KOPT-K1 (cell line): ENCODE measurements at regions not wholly inside any gene's neighbourhood (a gene's known extent, or its start where the extent isn't known, plus 50 kb on each side); places are given as distances from the start of the nearest gene placed in this dataset.

Experiments
- H3K27ac ChIP-seq: fragments of 200-600 bp; sonication (generic); 2 replicates; pipeline ENCODE4 v1.5.1; 2016; ENCODE audit warnings: antibody characterized with exemption, mild to moderate bottlenecking, low read depth, low read length; ENCODE audit not compliant: poor library complexity, severe bottlenecking
- H3K36me3 ChIP-seq: fragments of 200-600 bp; sonication (generic); 2 replicates; pipeline ENCODE4 v1.5.1; 2017; ENCODE audit warnings: antibody characterized with exemption, mild to moderate bottlenecking, low read length, moderate library complexity; ENCODE audit not compliant: insufficient read depth
- H3K9me3 ChIP-seq: fragments of 200-600 bp; sonication (generic); 2 replicates; pipeline ENCODE4 v1.5.1; 2017; ENCODE audit warnings: antibody characterized with exemption, low read length, mild to moderate bottlenecking; ENCODE audit not compliant: insufficient read depth, poor library complexity, severe bottlenecking

DNA sequence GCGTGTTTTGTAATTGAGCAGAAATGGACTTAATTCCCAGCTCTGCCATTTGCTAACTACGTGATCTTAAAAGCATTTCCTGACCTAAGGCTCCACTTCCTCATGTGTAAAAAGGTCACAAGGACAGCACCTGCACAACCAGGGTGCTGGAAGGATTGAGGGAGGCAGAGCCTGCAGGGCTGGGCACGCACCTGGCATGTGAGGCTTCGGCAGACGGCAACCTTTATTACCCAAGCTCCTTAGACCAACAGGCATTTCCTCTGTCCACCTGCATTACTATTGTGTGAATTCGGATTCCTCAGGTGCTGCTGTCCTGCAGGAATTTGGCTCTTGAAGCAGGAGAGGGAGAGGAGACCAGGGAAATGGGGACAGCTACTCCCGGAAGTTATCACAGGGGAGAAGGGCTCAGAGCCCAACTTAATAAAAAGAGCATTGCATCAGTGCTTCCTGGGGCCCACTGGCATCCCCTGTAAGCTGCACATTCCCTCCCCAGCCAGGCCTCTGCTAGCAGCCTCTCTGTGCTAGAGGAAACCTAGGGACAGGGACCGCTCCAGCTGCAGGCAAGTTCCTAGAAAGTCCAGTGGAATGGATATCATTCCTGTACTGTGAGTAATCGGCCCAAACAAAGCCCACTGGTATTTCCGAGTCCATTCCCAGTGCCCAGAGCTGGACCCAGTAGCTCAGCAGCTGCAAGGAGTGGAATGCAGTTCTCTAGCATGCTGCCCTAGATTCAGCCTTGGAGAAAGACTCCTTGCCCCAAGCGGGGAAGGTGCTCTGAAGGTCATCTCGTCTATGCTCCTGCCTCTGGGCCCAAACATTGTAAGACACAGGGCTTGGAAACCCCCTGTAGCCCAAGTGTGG is 157.1 kb upstream of the CCND2 start:
- no peaks in the 10 kb centered on the region for H3K36me3 ChIP-seq
- H3K9me3 ChIP-seq, result no peaks in the 10 kb centered on the region
- no peak overlapping the region for H3K27ac ChIP-seq

DNA sequence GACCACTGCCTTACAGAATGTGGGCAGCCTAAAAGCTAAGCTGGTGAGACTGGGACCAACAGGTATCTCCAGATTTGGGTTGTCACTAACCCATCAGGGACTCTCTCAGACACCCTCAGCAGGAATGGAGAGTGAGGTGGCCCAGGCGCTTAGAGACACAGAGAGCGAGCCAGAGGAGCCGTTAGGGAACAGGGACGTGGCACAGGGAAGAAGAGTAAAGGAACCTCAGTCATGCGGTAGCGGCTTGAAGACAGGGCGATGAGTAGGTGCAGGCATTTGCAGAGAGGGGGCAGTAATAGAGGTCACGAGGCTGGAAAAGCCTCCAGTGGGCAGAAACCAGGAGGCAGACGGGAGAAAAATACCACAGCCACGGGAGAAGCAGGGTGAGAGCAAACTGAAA is 158.0 kb upstream of the CCND2 start:
- Histone ChIP-seq H3K9me3 (no peaks in the 10 kb centered on the region), H3K27ac (no peak overlapping the region), H3K36me3 (no peaks in the 10 kb centered on the region)

DNA sequence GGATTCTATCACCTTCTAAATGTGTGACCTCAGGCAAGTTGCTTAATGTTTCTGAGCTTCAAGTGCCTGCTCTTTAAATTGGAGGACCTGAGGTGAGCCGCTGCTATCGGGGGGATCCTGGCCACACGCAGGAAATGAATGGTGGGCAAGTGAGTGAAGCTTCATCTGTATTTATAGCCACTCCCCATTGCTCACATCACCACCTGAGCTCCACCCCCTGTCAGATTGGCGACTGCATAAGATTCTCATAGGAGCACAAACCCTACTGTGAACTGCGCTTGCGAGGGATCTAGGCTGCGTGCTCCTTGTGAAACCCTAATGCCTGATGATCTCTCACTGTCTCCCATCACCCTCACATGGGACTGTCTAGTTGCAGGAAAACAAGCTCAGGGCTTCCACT is 158.6 kb upstream of the CCND2 start:
- Histone ChIP-seq H3K36me3 (no peaks in the 10 kb centered on the region), H3K9me3 (no peaks in the 10 kb centered on the region), H3K27ac (no peak overlapping the region)

DNA sequence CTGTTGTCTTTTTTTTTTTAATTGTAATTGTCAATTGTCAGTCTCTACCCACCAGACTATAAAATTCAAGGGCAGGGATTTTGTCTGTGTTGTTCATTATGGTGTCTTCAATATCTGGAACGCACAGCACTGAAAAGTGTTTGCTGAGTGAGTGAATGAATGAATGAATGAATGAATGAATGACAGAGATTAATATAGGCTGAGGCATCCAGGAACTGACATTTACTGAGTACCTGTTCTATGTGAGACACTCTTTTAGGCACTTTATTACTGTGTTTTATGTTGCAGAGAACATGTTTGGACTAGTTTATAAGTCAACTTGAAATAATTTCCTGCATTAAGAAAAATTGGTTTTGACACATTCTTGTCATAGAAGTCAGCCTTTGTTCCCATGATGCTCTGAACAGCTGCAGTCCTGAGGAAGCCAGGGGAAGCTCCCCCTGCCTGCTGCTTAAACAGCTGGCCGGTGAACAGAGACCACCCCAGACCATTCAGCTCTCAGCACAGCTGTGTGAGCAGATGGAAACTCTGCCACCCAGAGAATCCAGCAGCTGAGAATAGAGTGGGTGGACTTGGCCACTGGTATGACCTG is 160.7 kb upstream of the CCND2 start:
- H3K36me3 ChIP-seq, result no peaks in the 10 kb centered on the region
- no peaks in the 10 kb centered on the region for H3K9me3 ChIP-seq
- H3K27ac ChIP-seq, result no peak overlapping the region

DNA sequence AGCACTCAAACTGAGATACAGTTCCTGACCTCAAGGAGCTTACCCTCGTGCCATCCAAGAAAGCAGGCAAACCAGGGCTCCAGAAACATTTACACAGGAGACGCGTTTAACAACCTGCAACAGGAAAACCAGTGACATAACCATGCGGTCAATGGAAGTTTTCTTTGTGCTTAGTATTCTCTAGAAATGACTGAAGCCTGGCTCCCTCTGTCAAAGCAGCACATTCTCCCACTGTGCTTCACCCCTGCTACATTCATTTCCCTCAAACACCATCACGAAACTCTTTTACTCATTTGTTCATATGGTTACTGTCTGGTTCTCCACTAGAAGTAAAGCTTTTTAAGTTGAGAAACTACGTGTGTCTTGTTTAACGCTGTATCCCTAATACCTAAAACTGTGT is 161.3 kb upstream of the CCND2 start:
- Histone ChIP-seq H3K36me3 (no peaks in the 10 kb centered on the region), H3K27ac (no peak overlapping the region), H3K9me3 (no peaks in the 10 kb centered on the region)

DNA sequence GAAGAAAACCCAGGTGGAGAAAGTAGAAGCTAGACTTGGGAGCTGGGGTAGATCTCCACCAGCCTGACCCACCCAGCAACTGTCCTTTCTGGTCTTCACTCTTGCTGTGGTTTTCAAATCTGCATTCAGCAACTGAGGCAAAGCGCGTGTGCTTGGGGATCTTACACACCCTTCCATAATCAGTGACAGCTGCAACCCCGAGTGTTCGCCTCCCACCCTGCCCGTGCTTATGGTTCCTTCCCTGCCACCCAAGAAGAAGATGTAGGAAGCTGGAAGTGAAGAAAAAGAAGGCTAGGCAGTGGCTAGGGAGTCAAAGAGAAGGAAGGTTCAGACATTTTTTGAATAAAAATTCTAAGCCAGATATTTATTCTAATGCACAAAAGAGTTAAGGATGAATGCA is 162.6 kb upstream of the CCND2 start:
- H3K27ac ChIP-seq, result no peak overlapping the region
- H3K36me3 ChIP-seq, result no peaks in the 10 kb centered on the region
- no peaks in the 10 kb centered on the region for H3K9me3 ChIP-seq

DNA sequence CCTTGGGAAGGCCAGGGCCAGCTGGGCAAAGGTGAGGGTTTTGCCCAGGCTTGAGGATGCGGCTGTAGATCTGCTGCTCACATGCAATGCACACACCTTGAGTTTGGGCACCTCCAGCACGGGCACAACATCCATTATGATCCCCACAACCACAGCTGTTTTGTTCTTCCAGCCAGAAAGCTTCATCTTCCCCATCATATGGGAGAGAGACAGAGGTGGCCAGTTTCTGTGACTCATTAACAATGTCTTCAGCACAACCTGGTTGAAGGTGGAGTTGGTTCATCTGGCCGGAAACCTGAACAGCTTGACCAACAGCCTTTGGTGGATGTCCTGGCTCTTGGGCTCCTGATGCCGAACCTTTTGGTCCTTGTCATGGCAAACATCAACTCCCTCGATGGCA is 163.7 kb upstream of the CCND2 start:
- Histone ChIP-seq H3K27ac (no peak overlapping the region), H3K36me3 (no peaks in the 10 kb centered on the region), H3K9me3 (no peaks in the 10 kb centered on the region)

DNA sequence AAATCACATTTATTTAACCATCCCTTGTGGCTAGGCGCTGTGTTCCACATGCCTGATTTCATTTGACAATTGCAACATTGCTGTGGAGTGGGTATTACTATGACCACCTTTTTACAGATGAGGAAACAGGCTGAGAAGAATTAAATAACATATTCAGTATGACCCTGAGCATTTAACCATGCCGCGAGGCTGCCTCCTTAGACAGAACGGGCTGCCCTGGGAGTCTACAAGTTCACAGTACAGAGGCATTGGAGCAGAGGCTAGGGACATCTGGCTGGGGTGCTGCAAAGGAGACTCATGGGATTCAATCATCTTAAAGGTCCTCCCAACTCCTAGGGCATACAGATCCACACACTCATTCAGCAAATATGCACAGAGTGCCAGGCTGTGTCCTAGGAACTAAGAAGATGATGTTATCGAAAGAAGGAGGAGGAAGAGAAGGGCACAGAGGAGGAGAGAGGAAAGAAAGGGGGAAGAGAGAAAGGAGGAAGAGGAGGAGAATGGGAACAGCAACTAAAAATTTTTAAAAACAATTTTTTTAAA is 164.7 kb upstream of the CCND2 start:
- no peaks in the 10 kb centered on the region for H3K9me3 ChIP-seq
- no peaks in the 10 kb centered on the region for H3K36me3 ChIP-seq
- no peak overlapping the region for H3K27ac ChIP-seq

DNA sequence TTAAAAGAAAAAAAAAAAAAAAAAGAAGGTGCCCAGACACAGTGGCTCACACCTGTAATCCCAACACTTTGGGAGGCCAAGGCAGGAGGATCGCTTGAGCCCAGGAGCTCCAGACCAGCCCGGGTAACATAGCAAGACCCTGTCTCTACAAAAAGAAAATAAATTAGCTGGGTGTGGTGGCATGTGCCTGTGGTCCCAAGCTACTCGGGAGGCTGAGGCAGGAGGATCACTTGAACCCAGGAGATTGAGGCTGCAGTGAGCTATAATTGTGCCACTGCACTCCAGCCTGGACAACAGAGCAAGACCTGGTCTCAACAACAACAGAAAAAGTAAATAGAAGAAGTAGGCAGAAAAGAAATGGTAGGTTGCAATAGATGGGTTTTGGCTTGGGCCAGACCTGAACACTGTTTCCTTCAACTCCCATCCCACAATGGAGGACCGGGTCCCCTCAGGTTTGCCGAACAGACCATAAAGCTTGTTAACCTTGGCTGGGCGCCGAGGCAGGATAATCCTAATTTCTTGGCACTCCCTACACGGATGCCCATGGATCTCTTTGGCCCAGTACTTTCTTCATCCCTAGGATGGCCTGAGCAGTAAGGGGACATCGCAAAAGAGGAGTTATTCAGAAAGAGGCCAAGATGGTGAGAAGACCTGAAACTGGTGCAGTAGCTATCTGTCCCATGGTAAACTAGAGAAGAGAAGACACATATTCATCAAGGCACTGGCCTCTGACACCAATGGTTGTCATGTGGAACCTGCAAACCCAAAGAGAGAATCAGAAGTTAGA is 165.5 kb upstream of the CCND2 start:
- Histone ChIP-seq H3K36me3 (no peaks in the 10 kb centered on the region), H3K9me3 (no peaks in the 10 kb centered on the region), H3K27ac (no peak overlapping the region)

DNA sequence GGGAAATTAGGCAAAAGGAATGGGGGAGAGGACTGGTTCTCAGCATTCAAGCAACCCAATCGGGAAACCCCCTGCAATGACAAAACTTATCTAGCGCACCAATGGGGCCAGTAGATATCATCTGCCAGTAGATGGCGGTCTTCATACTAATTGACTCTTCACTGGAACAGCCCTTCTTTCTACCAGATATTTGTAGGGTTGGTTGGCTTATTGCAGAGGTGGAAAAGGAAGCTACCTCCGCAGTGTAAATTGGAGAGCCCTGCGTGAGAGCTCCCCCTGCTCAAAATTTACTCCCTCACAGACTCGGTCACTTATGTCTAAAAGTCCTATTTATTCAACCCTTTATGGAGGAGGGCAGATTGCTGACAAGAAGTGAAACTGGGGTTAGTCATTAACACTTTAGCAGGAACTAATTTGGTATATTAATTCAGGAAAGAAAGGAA is 166.1 kb upstream of the CCND2 start:
- H3K9me3 ChIP-seq, result no peaks in the 10 kb centered on the region
- H3K36me3 ChIP-seq, result no peaks in the 10 kb centered on the region
- no peak overlapping the region for H3K27ac ChIP-seq

DNA sequence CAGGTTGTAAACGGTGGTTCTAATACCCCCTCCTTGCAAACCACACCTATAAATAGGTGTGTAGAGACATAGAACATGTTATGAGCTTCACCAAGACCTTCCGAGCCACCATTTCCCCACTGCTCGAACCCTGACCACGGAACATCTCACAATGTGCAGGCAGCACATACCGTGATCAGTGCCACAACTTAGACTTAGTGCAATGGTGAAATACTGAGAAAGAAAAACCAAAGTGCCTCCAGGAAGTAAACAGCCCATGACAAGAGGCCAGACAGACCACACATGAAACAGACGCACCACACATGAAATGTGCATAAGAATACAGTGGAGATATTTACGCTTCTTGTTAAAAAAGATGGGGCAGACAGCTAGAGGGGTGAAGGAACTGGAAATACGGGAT is 166.9 kb upstream of the CCND2 start:
- Histone ChIP-seq H3K27ac (no peak overlapping the region), H3K9me3 (no peaks in the 10 kb centered on the region), H3K36me3 (no peaks in the 10 kb centered on the region)

DNA sequence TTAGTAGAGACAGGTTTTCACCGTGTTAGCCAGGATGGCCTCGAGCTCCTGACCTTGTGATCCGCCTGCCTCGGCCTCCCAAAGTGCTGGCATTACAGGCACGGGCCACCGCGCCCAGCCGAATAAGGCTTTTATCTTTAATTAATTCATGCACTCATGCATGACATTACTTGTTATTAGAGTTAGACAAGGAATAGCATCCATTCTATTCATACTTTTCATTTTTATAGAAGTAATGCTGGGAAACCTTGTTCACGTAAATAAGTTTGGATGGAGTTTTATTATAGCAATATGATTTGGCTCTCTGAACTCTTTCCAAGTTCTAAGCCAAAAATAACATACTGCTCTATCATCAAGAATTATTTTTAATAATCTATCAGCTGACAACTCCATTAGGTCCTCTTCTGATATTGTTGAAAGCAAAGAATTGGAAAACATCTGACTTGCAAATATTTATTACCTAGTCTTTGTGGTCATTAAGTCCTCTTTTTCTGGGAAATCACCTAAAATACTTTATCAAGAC is 168.8 kb upstream of the CCND2 start:
- H3K36me3 ChIP-seq, result no peaks in the 10 kb centered on the region
- no peak overlapping the region for H3K27ac ChIP-seq
- no peaks in the 10 kb centered on the region for H3K9me3 ChIP-seq

DNA sequence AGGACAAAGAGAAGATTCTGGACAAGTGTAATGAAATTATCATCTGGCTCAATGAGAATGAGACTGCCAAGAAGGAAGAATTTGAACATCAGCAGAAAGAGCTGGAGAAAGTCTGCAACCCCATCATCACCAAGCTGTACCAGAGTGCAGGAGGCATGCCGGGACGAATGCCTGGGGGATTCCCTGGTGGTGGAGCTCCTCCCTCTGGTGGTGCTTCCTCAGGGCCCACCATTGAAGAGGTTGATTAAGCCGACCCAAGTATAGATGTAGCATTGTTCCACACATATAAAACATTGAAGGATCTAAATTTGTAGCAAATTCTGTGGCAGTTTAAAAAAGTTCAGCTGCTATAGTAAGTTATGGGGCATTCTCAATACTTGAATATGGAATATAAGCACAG is 174.3 kb upstream of the CCND2 start:
- Histone ChIP-seq H3K27ac (no peak overlapping the region), H3K36me3 (no peaks in the 10 kb centered on the region), H3K9me3 (no peaks in the 10 kb centered on the region)

DNA sequence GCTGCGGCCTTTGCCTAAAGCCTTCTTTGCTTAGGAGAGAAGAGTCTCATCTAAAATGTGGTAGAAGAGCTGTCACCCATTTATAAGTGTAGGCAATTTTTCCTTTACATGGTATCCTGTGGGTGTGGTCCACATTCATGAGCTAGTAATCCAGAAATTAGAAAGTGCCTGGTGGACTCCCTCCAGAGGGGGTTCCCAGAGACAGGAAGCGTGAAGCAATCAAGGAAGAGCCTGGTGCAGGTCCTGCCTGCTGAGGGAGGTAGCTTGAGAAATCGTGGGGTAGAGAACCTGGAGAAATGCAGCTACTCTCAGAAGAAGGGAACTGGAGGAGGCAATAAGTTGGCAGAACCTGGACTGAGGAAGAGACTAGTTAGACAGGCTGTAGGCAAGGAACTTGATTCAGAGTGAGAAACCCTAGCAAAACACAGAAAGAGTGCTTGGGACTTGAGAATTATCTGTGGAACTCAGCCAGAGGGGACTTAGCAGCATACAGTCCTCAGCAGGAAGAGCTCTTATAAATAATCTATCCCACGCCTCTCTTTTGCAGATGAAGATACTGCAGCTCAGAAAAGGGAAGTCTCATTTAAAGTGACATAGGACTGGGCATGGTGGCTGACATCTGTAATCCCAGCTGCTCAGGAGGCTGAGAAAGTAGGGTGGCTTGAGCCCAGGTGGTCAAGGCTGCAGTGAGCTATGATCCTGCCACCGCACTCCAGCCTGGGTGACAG is 182.4 kb upstream of the CCND2 start:
- Histone ChIP-seq H3K27ac (no peak overlapping the region), H3K36me3 (no peaks in the 10 kb centered on the region), H3K9me3 (no peaks in the 10 kb centered on the region)
